Endothelial cell of umbilical vein (primary cell): ENCODE measurements at regions not wholly inside any gene's neighbourhood (a gene's known extent, or its start where the extent isn't known, plus 50 kb on each side); places are given as distances from the start of the nearest gene placed in this dataset.

Experiments used
- BruUV-seq: library from RNA; stranded (reverse); fragments of 400-500 nt; replicated peaks from 2 replicates; lab custom pipeline; 2021; lab: Mats Ljungman, UMichigan
- CTCF ChIA-PET: fragments of 300-600, 350-600 bp; sonication (Branson Sonifier 250); formaldehyde crosslinking; loops from one replicate; lab custom pipeline; 2021; ENCODE audit warnings: antibody characterized with exemption, inconsistent platforms; lab: Charles Lee
- POLR2A ChIA-PET: fragments of 300-600, 350-600 bp; sonication (Branson Sonifier 250); formaldehyde crosslinking; loops from one replicate; lab custom pipeline; 2021; ENCODE audit warnings: antibody characterized with exemption, inconsistent platforms; lab: Charles Lee
- DNase-seq: peaks from one replicate; pipeline ENCODE4 v3.0.0-alpha.2; 2011; ENCODE audit warnings: low read depth, low spot score
- FAIRE-seq: peaks from 2 replicates; lab custom pipeline; 2011; peaks lifted over from hg19 to GRCh38; lab: Jason Lieb, UNC
- H2AFZ ChIP-seq: 2 replicates; pipeline ENCODE4 v1.6.0; 2012; ENCODE audit warnings: low read depth, low read length, control low read depth, inconsistent platforms
- H3K27ac ChIP-seq: 2 replicates; pipeline ENCODE4 v1.5.1; 2011; ENCODE audit warnings: low read depth, mild to moderate bottlenecking, control low read depth, low read length, moderate library complexity; ENCODE audit not compliant: insufficient read depth
- H3K27me3 ChIP-seq, 2 experiments: 2 replicates each; pipeline versions ENCODE4 v1.6.0 to v1.6.1; 2011; ENCODE audit warnings: low read length in 2 of 2, mixed read lengths in 1 of 2; ENCODE audit not compliant: control insufficient read depth in 2 of 2, insufficient read depth in 2 of 2
- H3K36me3 ChIP-seq, 2 experiments: 2 replicates in 1 of 2; 3 replicates in 1 of 2; pipeline ENCODE4 v1.5.1; 2011; ENCODE audit warnings: low read length in 2 of 2, mild to moderate bottlenecking in 1 of 2, moderate library complexity in 1 of 2; ENCODE audit not compliant: control insufficient read depth in 2 of 2, insufficient read depth in 2 of 2; ENCODE audit errors: extremely low read depth in 1 of 2
- H3K4me1 ChIP-seq: 3 replicates; pipeline ENCODE4 v1.5.1; 2011; ENCODE audit warnings: mild to moderate bottlenecking, low read length; ENCODE audit not compliant: control insufficient read depth, insufficient read depth; ENCODE audit errors: extremely low read depth
- H3K4me2 ChIP-seq: 2 replicates; pipeline ENCODE4 v1.6.1; 2011; ENCODE audit warnings: low read length, control low read depth, mixed read lengths; ENCODE audit not compliant: insufficient read depth
- H3K4me3 ChIP-seq, 3 experiments: fragments of 200-600 bp in 1 of 3; sonication (generic), shearing (Covaris generic) in 1 of 3; replicated peaks in 1 of 3; 2 replicates each; pipeline ENCODE4 v1.5.1; 2011 to 2016; ENCODE audit warnings: control low read depth in 3 of 3, low read length in 3 of 3, mild to moderate bottlenecking in 2 of 3, inconsistent platforms in 1 of 3, low read depth in 1 of 3, moderate library complexity in 1 of 3; ENCODE audit not compliant: insufficient read depth in 1 of 3
- H3K79me2 ChIP-seq: 2 replicates; pipeline ENCODE4 v1.6.0; 2012; ENCODE audit warnings: low read length, inconsistent platforms; ENCODE audit not compliant: control insufficient read depth, insufficient read depth
- H3K9ac ChIP-seq: replicated peaks from 2 replicates; pipeline ENCODE3; 2011; ENCODE audit warnings: low read length, control low read depth; ENCODE audit not compliant: insufficient read depth; ENCODE audit errors: extremely low read depth
- H3K9me1 ChIP-seq: replicated peaks from 3 replicates; pipeline ENCODE4 v1.6.0; 2011; ENCODE audit warnings: mild to moderate bottlenecking, low read length; ENCODE audit not compliant: control insufficient read depth, insufficient read depth; ENCODE audit errors: extremely low read depth
- H3K9me3 ChIP-seq: replicated peaks from 2 replicates; pipeline ENCODE4 v1.5.1; 2012; ENCODE audit warnings: low read length, inconsistent platforms; ENCODE audit not compliant: control insufficient read depth, insufficient read depth
- H4K20me1 ChIP-seq: replicated peaks from 2 replicates; pipeline ENCODE3; 2011; ENCODE audit warnings: mild to moderate bottlenecking, low read length; ENCODE audit not compliant: control insufficient read depth, insufficient read depth; ENCODE audit errors: extremely low read depth
- CTCF ChIP-seq, 2 donors: IDR thresholded peaks; 1 replicate in 1 of 2; 2 replicates in 1 of 2; pipeline ENCODE4 v1.5.1; 2011; ENCODE audit warnings: low read length in 2 of 2, mild to moderate bottlenecking in 2 of 2, moderate library complexity in 2 of 2, control low read depth in 1 of 2, inconsistent platforms in 1 of 2, low read depth in 1 of 2; ENCODE audit not compliant: insufficient read depth in 1 of 2; ENCODE audit errors: extremely low read depth in 1 of 2
- EZH2 ChIP-seq: IDR thresholded peaks from 2 replicates; pipeline ENCODE4 v1.6.1; 2012; ENCODE audit warnings: borderline replicate concordance, low read depth, mild to moderate bottlenecking, moderate library complexity, low read length, inconsistent platforms; ENCODE audit not compliant: severe bottlenecking
- FOS ChIP-seq: IDR thresholded peaks from 2 replicates; pipeline ENCODE4 v1.6.1; 2011; ENCODE audit warnings: mild to moderate bottlenecking, low read length, moderate library complexity, borderline replicate concordance; ENCODE audit not compliant: insufficient read depth
- GATA2 ChIP-seq: IDR thresholded peaks from 2 replicates; pipeline ENCODE4 v1.7.0; 2011; ENCODE audit warnings: low read depth, mild to moderate bottlenecking, moderate library complexity, mixed read lengths, low read length; ENCODE audit not compliant: insufficient read length, insufficient read depth
- JUN ChIP-seq: IDR thresholded peaks from 2 replicates; pipeline ENCODE4 v1.6.1; 2011; ENCODE audit warnings: borderline replicate concordance, low read depth; ENCODE audit not compliant: insufficient read length, insufficient read depth
- MAX ChIP-seq: IDR thresholded peaks from 2 replicates; pipeline ENCODE4 v1.6.1; 2011; ENCODE audit not compliant: insufficient read depth, insufficient read length
- MYC ChIP-seq: IDR thresholded peaks from one replicate; pipeline ENCODE4 v1.6.1; 2011; ENCODE audit warnings: mild to moderate bottlenecking, low read depth, low read length
- POLR2A ChIP-seq: IDR thresholded peaks from 2 replicates; pipeline ENCODE4 v1.6.1; 2012; ENCODE audit warnings: low read depth, mild to moderate bottlenecking, control low read depth, low read length
- POLR2AphosphoS5 ChIP-seq: IDR thresholded peaks from 2 replicates; pipeline ENCODE4 v1.6.1; 2012; ENCODE audit warnings: low read depth, mild to moderate bottlenecking, control low read depth, low read length, moderate library complexity; ENCODE audit not compliant: insufficient read depth
- dilution Hi-C: fragments of 300-500 bp; cut with MboI; formaldehyde crosslinking; loops from one replicate; pipeline ENCODE4 v1.15.0; 2019; ENCODE audit warnings: low sequenced_read_pairs; ENCODE audit not compliant: extremely low pct_ligation_motif_present
- intact Hi-C: fragments of 100-400 bp; cut with micrococcal nuclease; formaldehyde crosslinking; loops from one replicate; pipeline ENCODE4 v1.10.0; 2022

GRCh38 chr11:70539360-70540095 is 141.2 kb downstream of the CTTN start:
- H3K9me3 ChIP-seq = no peaks in the 10 kb centered on the region
- no peak overlapping the region for H3K4me3 ChIP-seq
- CTCF ChIA-PET = no interaction called here
- FAIRE-seq (no peak), DNase-seq (no peak)
- BruUV-seq = no TSS peak
- dilution Hi-C loops (no loop called here), intact Hi-C loops (no loop called here)
- H3K9me1 ChIP-seq = no peaks in the 10 kb centered on the region
- no peak overlapping the region for H3K9ac ChIP-seq
- H3K4me2 ChIP-seq = no peak overlapping the region
- no peaks in the 10 kb centered on the region for H3K36me3 ChIP-seq
- H2AFZ ChIP-seq = no peak overlapping the region
- H4K20me1 ChIP-seq = no peaks in the 10 kb centered on the region
- no peaks in the 10 kb centered on the region for H3K4me1 ChIP-seq
- H3K27me3 ChIP-seq = no peaks in the 10 kb centered on the region
- no peaks in the 10 kb centered on the region for H3K79me2 ChIP-seq
- no peak overlapping the region for H3K27ac ChIP-seq
- POLR2A ChIA-PET = no interaction called here
- TF ChIP-seq POLR2A (no peak), CTCF (IDR thresholded peaks at IDR 0.05; ENCODE audit: extremely low read depth in 1 of 2, insufficient read depth in 1 of 2, low read depth in 1 of 2, low read length in 2 of 2) (no peak), EZH2 (no peak), GATA2 (no peak), FOS (no peak), JUN (no peak), POLR2AphosphoS5 (no peak), MAX (no peak), MYC (no peak)
